ENCODE measurements at regions not wholly inside any gene's neighbourhood (a gene's known extent, or its start where the extent isn't known, plus 50 kb on each side); places are given as distances from the start of the nearest gene placed in this dataset.
A peak's percentile ranks its signal among the peaks of the same experiment; 100 is the strongest.

DNA sequence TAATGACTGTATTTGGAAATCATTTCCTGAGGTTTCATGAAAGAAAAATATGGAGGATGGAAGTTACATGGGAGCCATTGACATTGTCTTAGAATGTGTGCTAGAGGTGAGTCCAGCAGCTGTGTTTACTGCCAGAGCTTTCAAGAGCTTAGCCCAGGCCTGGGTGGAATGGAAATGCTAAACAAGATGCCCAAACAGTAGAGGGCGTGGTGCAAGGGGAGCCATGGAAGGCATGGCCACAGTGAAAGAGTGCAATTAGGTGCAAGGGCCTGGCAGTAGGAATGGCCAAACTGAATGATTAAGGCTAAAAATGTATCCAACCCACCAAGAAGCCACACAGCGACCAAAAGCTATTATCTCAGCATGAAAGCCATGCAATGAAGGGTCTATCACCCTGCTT is 257.7 kb upstream of the NR2F2 start:
- Histone ChIP-seq H3K27ac (ENCODE audit: low read depth) (no peak overlapping the region), H3K4me3 (no peak overlapping the region), H3K27me3 (ENCODE audit: insufficient read depth) (0 out of 2 replicates have a peak, but pooled peaks cover 9% of the 10 kb centered on the region), H3K4me1 (ENCODE audit: insufficient read depth) (no peaks in the 10 kb centered on the region), H3K79me2 (replicated peaks; ENCODE audit: insufficient read depth) (no peaks in the 10 kb centered on the region), H3K36me3 (ENCODE audit: insufficient read depth) (no peaks in the 10 kb centered on the region), H3K9me2 (ENCODE audit: insufficient read depth) (no peaks in the 10 kb centered on the region), H3K4me2 (no peak overlapping the region), H4K20me1 (replicated peaks; ENCODE audit: insufficient read depth) (no peaks in the 10 kb centered on the region), H2AFZ (no peak overlapping the region), H3F3A (replicated peaks; ENCODE audit: low read depth) (no peaks in the 10 kb centered on the region)
- Mint-ChIP-seq H3K36me3 (ENCODE audit: low read depth) (no peaks in the 10 kb centered on the region), H3K4me1 (no peaks in the 10 kb centered on the region), H3K9me3 (no peaks in the 10 kb centered on the region), H3K4me3 (no peak overlapping the region), H3K27me3 (ENCODE audit: insufficient read depth, low read depth, poor library complexity) (no peaks in the 10 kb centered on the region), H3K27ac (no peak overlapping the region)
- TF ChIP-seq, protein P1, sequence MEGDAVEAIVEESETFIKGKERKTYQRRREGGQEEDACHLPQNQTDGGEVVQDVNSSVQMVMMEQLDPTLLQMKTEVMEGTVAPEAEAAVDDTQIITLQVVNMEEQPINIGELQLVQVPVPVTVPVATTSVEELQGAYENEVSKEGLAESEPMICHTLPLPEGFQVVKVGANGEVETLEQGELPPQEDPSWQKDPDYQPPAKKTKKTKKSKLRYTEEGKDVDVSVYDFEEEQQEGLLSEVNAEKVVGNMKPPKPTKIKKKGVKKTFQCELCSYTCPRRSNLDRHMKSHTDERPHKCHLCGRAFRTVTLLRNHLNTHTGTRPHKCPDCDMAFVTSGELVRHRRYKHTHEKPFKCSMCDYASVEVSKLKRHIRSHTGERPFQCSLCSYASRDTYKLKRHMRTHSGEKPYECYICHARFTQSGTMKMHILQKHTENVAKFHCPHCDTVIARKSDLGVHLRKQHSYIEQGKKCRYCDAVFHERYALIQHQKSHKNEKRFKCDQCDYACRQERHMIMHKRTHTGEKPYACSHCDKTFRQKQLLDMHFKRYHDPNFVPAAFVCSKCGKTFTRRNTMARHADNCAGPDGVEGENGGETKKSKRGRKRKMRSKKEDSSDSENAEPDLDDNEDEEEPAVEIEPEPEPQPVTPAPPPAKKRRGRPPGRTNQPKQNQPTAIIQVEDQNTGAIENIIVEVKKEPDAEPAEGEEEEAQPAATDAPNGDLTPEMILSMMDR (conservative IDR thresholded peaks at IDR 0.05; ENCODE audit: low read depth in 2 of 2) = peak in 1 of 2 experiments; percentile 57; a peak in 2 of 4 replicates
- no peak for TF ChIP-seq EZH2 (IDR thresholded peaks at IDR 0.05; ENCODE audit: low read depth, unreplicated experiment)
- ATAC-seq (no peak), DNase-seq (ENCODE audit: low spot score) (no peak)

DNA sequence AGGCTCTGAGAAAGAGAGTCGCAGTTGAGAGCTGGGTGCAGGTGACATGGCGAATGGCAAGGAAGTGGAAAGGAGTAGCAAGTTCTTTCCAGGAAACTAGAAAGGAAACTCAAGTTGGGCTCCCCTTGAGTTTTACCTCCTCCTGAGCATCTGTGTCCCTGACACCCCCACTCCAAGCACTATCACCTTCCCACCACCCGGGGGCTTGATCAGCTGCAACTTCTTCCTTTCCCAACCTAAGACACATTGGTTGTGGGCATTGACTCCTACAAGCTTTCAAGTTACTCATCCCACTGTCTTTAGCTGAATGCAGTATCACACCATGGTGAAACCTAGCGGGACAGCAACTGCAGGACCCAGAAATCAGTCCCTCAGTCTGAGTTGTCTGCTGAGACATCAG is 256.6 kb upstream of the NR2F2 start:
- Histone ChIP-seq H3K9me2 (ENCODE audit: insufficient read depth) (no peaks in the 10 kb centered on the region), H3K27ac (ENCODE audit: low read depth) (no peak overlapping the region), H3F3A (replicated peaks; ENCODE audit: low read depth) (no peaks in the 10 kb centered on the region), H3K36me3 (ENCODE audit: insufficient read depth) (no peaks in the 10 kb centered on the region), H3K4me3 (no peak overlapping the region), H3K4me1 (ENCODE audit: insufficient read depth) (no peaks in the 10 kb centered on the region), H3K79me2 (replicated peaks; ENCODE audit: insufficient read depth) (no peaks in the 10 kb centered on the region), H3K27me3 (ENCODE audit: insufficient read depth) (peaks cover 11% of the 10 kb centered on the region; the same call in 1 of the 2 replicates), H4K20me1 (replicated peaks; ENCODE audit: insufficient read depth) (no peaks in the 10 kb centered on the region), H2AFZ (no peak overlapping the region), H3K4me2 (no peak overlapping the region)
- no peaks in the 10 kb centered on the region for H3K9me3 Mint-ChIP-seq
- no peaks in the 10 kb centered on the region for H3K27me3 Mint-ChIP-seq (ENCODE audit: insufficient read depth, low read depth, poor library complexity)
- TF ChIP-seq CREB1 (CRISPR knock-in tag; IDR thresholded peaks at IDR 0.05; ENCODE audit: low read depth) (no peak), POLR2AphosphoS5 (IDR thresholded peaks at IDR 0.05; ENCODE audit: low read depth) (no peak)
- TF ChIP-seq, protein P1 (conservative IDR thresholded peaks at IDR 0.05; ENCODE audit: low read depth in 2 of 2) = 0 out of 4 replicates have a peak, but pooled peaks of 1 of the 2 experiments have one; percentile 14
- TF ChIP-seq, protein P2, sequence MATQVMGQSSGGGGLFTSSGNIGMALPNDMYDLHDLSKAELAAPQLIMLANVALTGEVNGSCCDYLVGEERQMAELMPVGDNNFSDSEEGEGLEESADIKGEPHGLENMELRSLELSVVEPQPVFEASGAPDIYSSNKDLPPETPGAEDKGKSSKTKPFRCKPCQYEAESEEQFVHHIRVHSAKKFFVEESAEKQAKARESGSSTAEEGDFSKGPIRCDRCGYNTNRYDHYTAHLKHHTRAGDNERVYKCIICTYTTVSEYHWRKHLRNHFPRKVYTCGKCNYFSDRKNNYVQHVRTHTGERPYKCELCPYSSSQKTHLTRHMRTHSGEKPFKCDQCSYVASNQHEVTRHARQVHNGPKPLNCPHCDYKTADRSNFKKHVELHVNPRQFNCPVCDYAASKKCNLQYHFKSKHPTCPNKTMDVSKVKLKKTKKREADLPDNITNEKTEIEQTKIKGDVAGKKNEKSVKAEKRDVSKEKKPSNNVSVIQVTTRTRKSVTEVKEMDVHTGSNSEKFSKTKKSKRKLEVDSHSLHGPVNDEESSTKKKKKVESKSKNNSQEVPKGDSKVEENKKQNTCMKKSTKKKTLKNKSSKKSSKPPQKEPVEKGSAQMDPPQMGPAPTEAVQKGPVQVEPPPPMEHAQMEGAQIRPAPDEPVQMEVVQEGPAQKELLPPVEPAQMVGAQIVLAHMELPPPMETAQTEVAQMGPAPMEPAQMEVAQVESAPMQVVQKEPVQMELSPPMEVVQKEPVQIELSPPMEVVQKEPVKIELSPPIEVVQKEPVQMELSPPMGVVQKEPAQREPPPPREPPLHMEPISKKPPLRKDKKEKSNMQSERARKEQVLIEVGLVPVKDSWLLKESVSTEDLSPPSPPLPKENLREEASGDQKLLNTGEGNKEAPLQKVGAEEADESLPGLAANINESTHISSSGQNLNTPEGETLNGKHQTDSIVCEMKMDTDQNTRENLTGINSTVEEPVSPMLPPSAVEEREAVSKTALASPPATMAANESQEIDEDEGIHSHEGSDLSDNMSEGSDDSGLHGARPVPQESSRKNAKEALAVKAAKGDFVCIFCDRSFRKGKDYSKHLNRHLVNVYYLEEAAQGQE (IDR thresholded peaks at IDR 0.05; ENCODE audit: unreplicated experiment) = no peak
- ATAC-seq (no peak), DNase-seq (ENCODE audit: low spot score) (no peak)
- no peak overlapping the region for H3K4me3 Mint-ChIP-seq
- no peak overlapping the region for H3K27ac Mint-ChIP-seq
- H3K4me1 Mint-ChIP-seq = no peaks in the 10 kb centered on the region
- no peaks in the 10 kb centered on the region for H3K36me3 Mint-ChIP-seq (ENCODE audit: low read depth)
